Lower leg skin (tissue), 4 donors: ENCODE measurements at regions not wholly inside any gene's neighbourhood (a gene's known extent, or its start where the extent isn't known, plus 50 kb on each side); places are given as distances from the start of the nearest gene placed in this dataset.
"Not testable (repeated sequence)": the region's sequence is repeated elsewhere in the genome, so short reads cannot be mapped to it uniquely, and the experiment has no call there.

Source experiments
- DNase-seq, 2 donors: peaks; one replicate each; pipeline ENCODE4 v3.0.0-alpha.2; 2019; ENCODE audit warnings: low spot score in 2 of 2
- H3K4me3 ChIP-seq: fragments of 200-600 bp; sonication (generic); 2 replicates; pipeline ENCODE4 v1.5.1; 2017; ENCODE audit warnings: mild to moderate bottlenecking, low read depth; ENCODE audit not compliant: poor library complexity, severe bottlenecking
- POLR2A ChIP-seq, 2 donors: fragments of 450-650 bp; IDR thresholded peaks; one replicate each; pipeline ENCODE4 v1.6.1; 2016 to 2017; ENCODE audit warnings: antibody characterized with exemption in 2 of 2, mild to moderate bottlenecking in 1 of 2, moderate library complexity in 1 of 2
- WGBS, 2 donors: methylation state at CpG; one replicate each; pipeline ENCODE4 v1.1.5; 2018; 5-methylcytosine and 5-hydroxymethylcytosine counted together
- intact Hi-C: fragments of 100-400 bp; cut with DNase I; formaldehyde crosslinking; loops from one replicate; pipeline ENCODE4 v1.15.0; 2023; ENCODE audit warnings: low total_unique reads
- TF ChIP-seq, protein P1 (sequence below), 3 donors: fragments of 450-650 bp; IDR thresholded peaks; one replicate each; pipeline ENCODE4 v1.5.1; 2016; ENCODE audit warnings: antibody characterized with exemption in 3 of 3, mild to moderate bottlenecking in 3 of 3, moderate library complexity in 2 of 3

DNA sequence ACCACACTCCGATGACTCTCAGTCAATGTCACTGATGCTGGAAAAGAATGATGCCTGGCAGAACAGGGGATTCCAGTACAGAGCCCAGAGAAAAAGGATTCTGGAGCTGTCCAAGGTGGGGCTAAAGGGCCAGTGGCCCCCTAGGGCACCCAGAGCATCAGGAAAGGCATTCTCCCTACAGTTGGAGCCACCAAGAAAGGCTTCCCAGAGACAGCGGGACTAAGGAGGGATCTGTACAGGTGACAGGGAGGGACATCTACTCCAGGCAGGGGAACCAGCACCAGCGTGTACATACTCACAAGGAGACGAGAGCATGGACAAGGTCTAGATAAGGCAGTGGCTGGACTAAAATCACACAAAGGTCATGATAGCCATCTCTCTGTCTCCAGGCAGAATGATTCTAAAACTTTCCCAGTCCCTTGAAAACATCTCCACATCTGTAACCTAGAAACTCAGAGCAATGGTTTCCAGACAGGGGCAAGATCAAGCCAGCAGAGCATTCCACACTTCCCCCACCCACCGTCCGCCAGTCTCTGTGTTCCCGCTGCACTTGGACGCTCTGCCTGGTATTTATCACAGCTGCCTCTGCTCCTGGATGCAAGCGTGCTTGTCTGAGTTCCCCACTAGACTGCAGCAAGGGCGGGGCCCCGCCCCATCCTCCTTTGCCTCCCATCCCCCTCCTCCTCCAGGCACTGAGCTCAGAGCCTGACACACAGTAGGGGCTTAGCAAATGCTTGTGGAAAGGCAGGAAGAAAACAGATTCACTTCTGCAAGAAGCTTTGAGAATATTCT is 111.6 kb upstream of the ZC3H12A start:
- TF ChIP-seq, protein P1, sequence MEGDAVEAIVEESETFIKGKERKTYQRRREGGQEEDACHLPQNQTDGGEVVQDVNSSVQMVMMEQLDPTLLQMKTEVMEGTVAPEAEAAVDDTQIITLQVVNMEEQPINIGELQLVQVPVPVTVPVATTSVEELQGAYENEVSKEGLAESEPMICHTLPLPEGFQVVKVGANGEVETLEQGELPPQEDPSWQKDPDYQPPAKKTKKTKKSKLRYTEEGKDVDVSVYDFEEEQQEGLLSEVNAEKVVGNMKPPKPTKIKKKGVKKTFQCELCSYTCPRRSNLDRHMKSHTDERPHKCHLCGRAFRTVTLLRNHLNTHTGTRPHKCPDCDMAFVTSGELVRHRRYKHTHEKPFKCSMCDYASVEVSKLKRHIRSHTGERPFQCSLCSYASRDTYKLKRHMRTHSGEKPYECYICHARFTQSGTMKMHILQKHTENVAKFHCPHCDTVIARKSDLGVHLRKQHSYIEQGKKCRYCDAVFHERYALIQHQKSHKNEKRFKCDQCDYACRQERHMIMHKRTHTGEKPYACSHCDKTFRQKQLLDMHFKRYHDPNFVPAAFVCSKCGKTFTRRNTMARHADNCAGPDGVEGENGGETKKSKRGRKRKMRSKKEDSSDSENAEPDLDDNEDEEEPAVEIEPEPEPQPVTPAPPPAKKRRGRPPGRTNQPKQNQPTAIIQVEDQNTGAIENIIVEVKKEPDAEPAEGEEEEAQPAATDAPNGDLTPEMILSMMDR (IDR thresholded peaks at IDR 0.05), result no peak
- TF ChIP-seq POLR2A (IDR thresholded peaks at IDR 0.05), result no peak
- intact Hi-C loops, result no loop called here
- H3K4me3 ChIP-seq, result no peak overlapping the region
- no peak for DNase-seq
- 21 to 22% methylated on average over 11 of the region's 11 CpGs for WGBS, 2 donors

DNA sequence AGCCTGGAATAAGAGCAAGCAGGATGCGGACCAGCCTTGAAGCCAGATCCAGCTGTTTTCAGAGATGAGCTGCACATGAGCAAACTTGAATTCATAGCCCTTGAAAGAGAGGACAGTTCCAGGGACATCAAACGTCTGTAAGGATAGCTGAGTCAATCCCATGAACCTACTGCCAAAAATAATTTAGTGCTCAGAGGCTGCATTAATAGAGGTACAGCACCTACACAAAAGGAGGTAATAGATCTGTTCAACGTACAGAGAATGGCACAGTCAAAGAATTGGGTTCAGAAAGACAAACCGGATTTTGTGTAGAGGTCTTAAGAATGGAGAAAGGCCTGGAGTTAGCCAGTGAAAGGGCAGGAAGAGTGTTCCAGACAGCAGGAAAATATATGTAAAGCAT is 110.8 kb upstream of the ZC3H12A start:
- DNase-seq, result no peak
- intact Hi-C loops, result no loop called here
- H3K4me3 ChIP-seq, result no peak overlapping the region
- WGBS, 2 donors, result 37 to 49% methylated on average over 4 of the region's 4 CpGs
- no peak for TF ChIP-seq POLR2A (IDR thresholded peaks at IDR 0.05)
- TF ChIP-seq, protein P1 (IDR thresholded peaks at IDR 0.05), result no peak

DNA sequence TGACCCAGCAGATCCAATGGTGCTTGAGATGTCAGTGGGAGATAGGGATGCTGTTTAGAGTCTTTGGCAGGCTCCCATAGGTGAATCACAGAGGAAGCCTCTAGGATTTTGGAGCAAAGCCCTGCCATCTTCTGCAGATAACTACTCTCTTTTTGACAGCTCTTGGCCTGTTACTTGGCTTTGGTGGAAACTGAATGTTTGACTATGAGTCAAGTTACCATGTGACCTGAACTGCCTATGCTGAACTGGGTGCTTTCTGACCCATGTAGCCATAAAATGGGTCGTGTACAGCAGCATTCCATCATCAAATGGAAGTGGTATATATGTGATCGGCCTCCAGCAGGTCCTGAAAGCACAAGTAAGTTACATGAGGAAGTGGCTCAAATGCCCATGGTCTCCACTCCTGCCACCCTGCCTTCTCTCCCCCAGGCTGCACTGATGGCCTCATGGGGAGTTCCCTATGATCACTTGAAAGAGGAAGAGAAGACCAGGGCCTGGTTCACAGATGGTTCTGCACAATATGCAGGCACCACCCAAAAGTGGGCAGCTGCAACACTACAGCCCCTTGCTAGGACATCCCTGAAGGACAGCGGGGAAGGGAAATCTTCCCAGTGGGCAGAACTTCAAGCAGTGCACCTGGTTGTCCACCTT is 105.6 kb upstream of the ZC3H12A start:
- intact Hi-C loops, H3K4me3 ChIP-seq: not testable (repeated sequence)
- DNase-seq, result peak in 1 of 2 donors; percentile 53
- WGBS, 2 donors, result 57 to 60% methylated on average over 3 of the region's 3 CpGs

DNA sequence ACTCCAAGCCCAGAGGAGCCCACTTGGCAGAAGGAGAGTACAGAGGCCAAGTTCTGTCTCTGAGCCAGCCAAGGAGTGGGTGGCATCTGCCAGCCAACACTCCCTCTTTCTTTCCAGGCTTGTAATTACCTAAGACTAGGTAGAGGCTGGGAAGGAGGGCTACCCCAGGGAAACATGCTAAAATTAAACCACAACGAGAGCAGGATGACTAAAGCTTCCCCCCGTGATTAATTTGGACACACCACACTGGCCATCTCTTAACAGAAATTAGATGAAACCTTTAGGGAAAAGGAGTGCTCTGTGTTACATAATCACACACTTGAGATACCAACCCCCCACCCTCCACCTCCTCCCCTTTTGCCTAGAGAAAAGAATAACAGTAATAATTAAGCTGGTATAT is 102.1 kb upstream of the ZC3H12A start:
- H3K4me3 ChIP-seq, result no peak overlapping the region
- DNase-seq, result no peak
- TF ChIP-seq POLR2A (IDR thresholded peaks at IDR 0.05), result no peak
- TF ChIP-seq, protein P1 (IDR thresholded peaks at IDR 0.05), result no peak
- intact Hi-C loops, result no loop called here
- 37 to 46% methylated on average over 2 of the region's 2 CpGs for WGBS, 2 donors

DNA sequence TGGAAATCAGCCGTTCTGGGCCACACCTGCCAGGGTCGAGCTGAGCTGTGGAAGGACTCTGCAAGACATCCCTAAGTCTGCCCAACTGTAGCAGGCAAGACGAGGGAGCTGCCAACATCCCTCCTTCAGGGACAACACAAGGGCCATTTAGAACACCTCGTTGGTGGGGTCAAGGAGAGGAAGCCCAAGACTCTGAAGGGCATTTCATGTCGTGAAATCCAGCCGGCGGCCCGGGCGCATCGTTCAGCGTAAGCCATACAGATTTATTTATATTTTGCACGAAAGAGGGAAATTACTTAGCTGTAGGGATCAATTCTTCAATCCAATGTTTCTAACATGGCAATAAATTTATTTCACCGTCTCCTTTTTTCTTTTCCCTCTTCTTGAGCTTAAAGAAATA is 101.7 kb upstream of the ZC3H12A start:
- DNase-seq, result no peak
- intact Hi-C loops, result no loop called here
- TF ChIP-seq, protein P1 (IDR thresholded peaks at IDR 0.05), result no peak
- TF ChIP-seq POLR2A (IDR thresholded peaks at IDR 0.05), result no peak
- no peak overlapping the region for H3K4me3 ChIP-seq
- WGBS, 2 donors, result 71 to 74% methylated on average over 13 of the region's 13 CpGs

DNA sequence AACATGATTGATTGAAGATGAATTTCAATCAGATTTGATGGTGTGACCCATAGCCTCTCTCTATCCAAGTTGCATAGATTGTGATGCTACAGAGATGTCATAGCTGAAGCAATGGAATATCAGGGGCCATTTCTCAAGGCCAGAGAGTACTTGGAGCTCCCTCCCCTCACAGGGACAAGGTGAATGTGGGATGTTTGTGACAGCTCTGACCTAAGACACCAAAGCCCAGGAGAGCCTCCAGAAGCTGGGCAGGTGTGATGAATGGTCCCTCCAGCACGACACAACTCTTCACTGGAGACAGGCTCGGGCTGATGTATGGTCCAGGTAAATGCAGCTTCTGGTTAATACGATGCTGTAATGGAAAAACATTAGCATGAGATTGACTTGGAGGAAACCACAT is 101.0 kb upstream of the ZC3H12A start:
- TF ChIP-seq, protein P1 (IDR thresholded peaks at IDR 0.05), result no peak
- no peak for TF ChIP-seq POLR2A (IDR thresholded peaks at IDR 0.05)
- 81 to 87% methylated on average over 3 of the region's 3 CpGs for WGBS, 2 donors
- intact Hi-C loops, result no loop called here
- no peak for DNase-seq
- H3K4me3 ChIP-seq, result no peak overlapping the region

DNA sequence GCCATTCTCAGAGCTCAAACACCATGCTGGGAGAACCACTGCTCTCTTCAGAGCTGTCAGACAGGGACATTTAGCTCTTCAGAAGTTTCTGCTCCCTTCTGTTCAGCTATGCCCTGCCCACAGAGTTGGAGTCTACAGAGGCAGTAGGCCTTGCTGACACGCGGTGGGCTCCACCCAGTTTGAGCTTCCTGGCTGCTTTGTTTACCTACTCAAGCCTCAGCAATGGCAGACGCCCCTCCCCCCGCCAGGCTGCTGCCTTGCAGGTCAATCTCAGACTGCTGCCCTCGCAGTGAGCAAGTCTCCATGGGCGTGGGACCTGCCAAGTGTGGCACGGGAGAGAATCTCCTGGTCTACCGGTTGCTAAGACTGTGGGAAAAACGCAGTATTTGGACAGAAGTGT is 93.8 kb upstream of the ZC3H12A start:
- 63 to 71% methylated on average over 9 of the region's 9 CpGs for WGBS, 2 donors
- H3K4me3 ChIP-seq, intact Hi-C loops: not testable (repeated sequence)
- peak in 1 of 2 donors; percentile 74 for DNase-seq
